ENCODE measurements at regions not wholly inside any gene's neighbourhood (a gene's known extent, or its start where the extent isn't known, plus 50 kb on each side); places are given as distances from the start of the nearest gene placed in this dataset.
"Not testable (repeated sequence)": the region's sequence is repeated elsewhere in the genome, so short reads cannot be mapped to it uniquely, and the experiment has no call there.

- DNase-seq = not testable (repeated sequence)
These were observed 134.5 kb downstream of the NPIPB11 start for GRCh38 chr16:29271721-29272675.

- not testable (repeated sequence) for DNase-seq
These were observed 135.6 kb downstream of the NPIPB11 start for GRCh38 chr16:29270923-29271322.

GRCh38 chr16:29270033-29270432 is 136.5 kb downstream of the NPIPB11 start:
- DNase-seq = not testable (repeated sequence)

DNA sequence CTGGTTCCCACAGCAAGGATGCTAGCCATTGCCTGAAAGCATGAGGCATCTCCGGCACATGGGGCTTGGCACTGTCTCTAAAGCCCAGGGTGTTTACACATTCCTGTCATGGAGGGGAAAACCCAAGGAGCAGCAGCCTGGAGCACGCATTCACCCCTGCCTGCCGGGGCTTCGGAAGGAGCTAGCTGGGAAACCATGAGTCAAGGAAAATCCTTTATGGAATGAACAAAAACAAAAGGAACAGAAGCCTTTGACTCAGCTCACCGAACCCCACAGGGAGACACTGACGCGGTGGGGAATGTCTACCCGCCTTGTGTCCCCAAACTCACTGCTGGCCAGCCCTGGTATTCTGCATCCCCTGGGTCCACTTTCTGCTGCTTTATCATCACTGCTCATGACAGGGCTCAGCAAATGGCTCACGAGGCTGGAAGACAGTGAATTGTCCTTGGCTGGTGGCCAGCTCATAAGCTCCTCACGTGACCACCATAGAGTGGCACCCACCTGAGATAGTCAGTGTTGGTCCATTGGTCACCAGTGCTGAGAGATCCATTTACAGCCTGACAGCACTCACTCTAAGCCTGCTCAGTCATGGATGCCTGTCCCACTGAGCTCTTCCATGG is 137.2 kb downstream of the NPIPB11 start:
- not testable (repeated sequence) for DNase-seq

- not testable (repeated sequence) for DNase-seq
These were observed 137.7 kb downstream of the NPIPB11 start for GRCh38 chr16:29268785-29269191.

DNA sequence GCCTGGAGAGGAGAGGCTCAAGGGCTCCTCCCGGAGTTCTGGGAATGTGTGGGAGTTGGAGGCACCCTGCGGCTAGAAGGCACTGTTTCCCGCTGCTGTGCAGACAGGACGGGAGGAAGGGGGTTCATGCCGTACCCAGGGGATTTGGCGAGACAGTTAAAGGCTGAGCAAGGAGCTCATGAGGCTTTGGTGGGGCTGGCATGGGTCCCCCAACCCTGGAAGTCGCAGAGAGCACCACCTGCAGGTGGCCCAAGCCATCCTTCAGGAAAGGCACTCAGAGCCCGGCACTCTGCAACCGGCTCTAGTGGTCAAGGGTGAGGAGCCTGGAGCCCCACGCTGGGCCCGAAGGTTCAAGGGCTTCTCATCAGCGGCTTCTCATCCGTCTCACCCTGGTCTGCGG is 138.2 kb downstream of the NPIPB11 start:
- DNase-seq = not testable (repeated sequence)

DNA sequence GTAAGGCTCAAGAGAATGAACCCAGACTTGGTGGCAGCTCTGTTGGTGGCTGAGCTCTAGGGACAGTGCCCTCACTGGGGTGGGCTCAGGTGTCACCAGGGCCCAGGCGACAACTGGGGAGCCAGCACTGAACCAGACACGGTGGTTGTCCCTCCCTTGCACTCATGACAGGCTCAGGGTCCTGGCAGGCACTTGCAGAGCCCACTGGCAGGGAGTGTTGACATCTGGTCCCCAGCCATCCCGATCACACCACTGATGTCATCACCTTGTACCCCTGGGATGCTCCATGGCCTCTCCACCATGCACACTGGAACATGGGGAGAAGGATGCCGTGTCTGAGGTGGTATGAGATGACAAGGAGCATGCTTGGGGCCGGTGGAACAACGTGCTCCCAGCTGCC is 138.6 kb downstream of the NPIPB11 start:
- DNase-seq = not testable (repeated sequence)

- DNase-seq = not testable (repeated sequence)
These were observed 139.4 kb downstream of the NPIPB11 start for GRCh38 chr16:29267055-29267619.

- not testable (repeated sequence) for DNase-seq
These were observed 139.9 kb downstream of the NPIPB11 start for GRCh38 chr16:29266612-29267011.

GRCh38 chr16:29265255-29265853 is 141.2 kb downstream of the NPIPB11 start:
- not testable (repeated sequence) for DNase-seq

GRCh38 chr16:29264080-29264837 is 142.3 kb downstream of the NPIPB11 start:
- DNase-seq = not testable (repeated sequence)

DNA sequence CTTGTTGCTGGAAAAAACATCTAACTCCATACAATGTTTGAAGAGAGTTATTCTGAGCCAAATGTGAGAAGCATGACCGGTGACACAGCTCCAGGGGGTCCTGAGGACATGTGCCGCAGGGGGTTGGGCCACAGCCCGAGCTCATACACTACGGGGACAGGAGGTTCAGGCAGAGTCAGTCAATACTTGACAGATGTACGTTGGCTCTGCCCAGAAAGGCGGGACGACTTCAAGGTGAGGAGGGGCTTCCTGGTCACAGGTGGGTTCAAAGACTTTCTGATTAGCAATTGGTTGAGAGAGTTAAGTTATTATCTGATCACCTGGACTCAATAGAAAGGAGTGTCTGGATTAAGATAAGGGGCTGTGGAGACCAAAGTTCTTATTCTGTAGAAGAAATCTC is 143.8 kb downstream of the NPIPB11 start:
- not testable (repeated sequence) for DNase-seq

GRCh38 chr16:29261427-29262248 is 144.9 kb downstream of the NPIPB11 start:
- DNase-seq = not testable (repeated sequence)

DNA sequence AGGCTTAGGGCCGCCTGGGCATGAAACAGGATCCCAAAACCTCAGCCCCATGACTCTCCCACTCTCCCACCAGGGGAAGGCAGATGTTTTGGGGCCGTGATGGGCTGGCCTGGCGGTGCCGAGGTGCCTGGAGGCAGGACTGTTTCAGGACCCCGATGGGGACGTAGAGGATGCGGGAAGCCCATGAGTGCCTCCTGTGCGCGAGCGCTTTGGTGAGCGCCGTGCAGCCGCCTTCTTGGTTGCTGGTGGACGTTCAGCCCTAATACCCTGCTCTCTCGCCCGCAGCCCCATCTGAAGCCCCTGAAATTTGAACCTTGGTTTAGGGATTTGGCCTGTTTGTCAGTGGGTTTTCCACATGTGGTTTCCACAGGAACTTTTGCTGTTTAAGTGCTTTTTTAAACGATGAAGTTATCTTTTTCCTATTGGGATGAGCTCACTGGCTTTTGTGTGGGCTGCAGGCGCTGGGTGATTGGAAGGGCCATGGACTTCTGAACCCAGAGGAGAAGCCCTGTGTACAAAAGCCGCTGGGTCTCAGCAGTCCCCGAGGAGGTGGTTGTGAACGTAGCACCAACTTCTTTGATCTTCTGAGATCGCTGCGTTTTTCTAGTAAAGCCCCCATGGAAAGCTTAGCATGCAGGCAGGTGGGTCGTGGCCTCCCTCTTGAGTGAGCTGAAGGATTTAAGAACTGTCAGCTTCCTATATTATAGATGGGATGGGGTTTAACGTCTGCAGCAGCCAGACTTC is 145.7 kb downstream of the NPIPB11 start:
- DNase-seq = not testable (repeated sequence)

GRCh38 chr16:29259635-29260457 is 146.7 kb downstream of the NPIPB11 start:
- DNase-seq = not testable (repeated sequence)

- DNase-seq = not testable (repeated sequence)
These were observed 147.4 kb downstream of the NPIPB11 start for GRCh38 chr16:29258946-29259634.

DNA sequence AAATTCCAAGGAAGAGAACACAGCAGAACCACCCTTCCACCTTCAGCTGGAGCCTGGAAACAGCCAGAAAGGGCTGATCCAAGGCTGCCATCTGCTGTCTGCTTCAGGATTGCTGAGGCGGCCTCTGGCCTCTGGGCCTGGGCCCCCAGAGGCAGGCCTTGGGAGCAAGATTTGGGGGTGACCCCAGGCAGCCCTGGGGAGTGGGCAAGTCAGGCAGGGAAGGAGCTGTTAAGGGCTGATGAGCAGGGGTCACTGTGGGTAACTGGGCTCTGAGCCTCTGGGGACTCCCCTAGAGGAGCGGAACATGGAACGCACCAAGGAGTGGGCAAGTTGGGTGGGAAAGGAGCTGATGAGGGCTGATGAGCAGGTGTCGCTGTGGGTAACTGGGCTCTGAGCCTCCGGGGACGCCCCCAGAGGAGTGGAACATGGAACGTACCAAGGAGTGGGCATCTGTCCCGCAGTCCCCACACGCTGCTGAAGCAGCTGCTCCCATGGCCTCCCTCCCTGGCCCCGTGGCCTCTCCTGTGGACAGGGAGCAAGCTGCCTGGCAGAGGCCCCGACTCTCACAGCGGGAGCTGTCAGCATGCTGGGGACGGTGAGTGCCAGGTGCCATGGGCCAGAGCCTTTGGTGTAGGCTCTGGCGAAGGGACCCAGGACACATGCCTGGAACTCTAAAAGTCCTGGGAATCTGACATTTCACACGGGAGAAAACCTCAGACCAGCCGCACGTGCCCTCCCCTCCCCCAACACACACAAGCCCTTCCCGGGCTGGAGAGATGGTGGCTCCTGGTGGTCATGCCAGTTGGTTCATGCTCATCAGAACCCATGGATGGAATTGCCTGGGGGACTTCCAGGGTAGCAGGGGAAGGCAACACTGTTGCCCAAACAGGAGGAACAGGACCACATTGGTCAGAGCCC is 148.8 kb downstream of the NPIPB11 start:
- DNase-seq = not testable (repeated sequence)

DNA sequence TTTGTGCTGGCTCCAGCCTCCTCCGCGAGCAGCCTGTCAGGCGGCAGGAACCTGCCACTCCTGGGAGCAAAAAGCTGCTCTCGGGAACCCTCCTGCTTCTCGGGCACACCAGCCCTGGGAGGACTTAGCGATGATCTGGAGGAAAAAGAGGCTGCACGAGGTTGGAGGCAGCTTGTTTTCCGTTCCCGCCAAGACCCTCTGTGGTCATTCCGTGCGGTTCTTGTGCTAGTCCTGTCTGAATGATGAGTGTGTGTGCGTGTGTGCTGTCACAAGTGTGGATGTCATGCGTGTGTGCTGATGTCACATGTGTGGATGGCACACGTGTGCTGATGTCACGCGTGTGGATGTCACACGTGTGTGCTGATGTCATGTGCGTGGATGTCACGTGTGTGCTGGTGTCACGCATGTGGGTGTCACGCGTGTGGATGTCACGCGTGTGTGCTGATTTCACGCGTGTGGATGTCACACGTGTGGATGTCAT is 150.0 kb downstream of the NPIPB11 start:
- DNase-seq = no peak

All from activated CD4-positive, alpha-beta T cell treated with anti-CD3 and anti-CD28 coated beads for 1 hour (primary cell).